NCI-H748 (cell line): ENCODE measurements at regions not wholly inside any gene's neighbourhood (a gene's known extent, or its start where the extent isn't known, plus 50 kb on each side); places are given as distances from the start of the nearest gene placed in this dataset.
A peak's percentile ranks its signal among the peaks of the same experiment; 100 is the strongest.

Experiments
- DNase-seq: peaks from one replicate; lab custom pipeline; 2025; ENCODE audit not compliant: unreplicated experiment; lab: John Stamatoyannopoulos, UW

GRCh38 chr12:90098132-90098779, 389.6 kb upstream of the ATP2B1 start:
- peak; percentile 40 for DNase-seq

DNA sequence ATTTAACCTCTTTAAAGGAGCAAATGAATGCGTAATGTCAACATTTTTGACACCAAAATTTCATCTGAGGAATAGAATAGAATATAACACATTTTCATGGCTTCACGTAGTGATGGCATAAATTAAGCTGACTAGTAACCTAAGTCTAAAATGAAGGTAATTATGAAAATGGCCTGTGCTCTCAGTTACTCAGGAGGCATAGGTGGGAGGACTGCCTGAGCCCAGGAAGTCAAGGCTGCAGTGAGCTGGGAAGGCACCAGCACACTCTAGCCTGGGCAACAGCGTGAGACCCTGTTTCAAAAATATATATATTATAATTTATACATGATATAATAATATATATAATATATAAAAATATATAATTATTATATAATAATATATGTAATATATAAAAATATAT, 383.2 kb upstream of the ATP2B1 start:
- peak; percentile 30 for DNase-seq

- DNase-seq, result peak; percentile 24
Measured at GRCh38 chr12:90090929-90091651, 382.5 kb upstream of the ATP2B1 start.

GRCh38 chr12:90086281-90086680, 377.6 kb upstream of the ATP2B1 start:
- no peak for DNase-seq

DNA sequence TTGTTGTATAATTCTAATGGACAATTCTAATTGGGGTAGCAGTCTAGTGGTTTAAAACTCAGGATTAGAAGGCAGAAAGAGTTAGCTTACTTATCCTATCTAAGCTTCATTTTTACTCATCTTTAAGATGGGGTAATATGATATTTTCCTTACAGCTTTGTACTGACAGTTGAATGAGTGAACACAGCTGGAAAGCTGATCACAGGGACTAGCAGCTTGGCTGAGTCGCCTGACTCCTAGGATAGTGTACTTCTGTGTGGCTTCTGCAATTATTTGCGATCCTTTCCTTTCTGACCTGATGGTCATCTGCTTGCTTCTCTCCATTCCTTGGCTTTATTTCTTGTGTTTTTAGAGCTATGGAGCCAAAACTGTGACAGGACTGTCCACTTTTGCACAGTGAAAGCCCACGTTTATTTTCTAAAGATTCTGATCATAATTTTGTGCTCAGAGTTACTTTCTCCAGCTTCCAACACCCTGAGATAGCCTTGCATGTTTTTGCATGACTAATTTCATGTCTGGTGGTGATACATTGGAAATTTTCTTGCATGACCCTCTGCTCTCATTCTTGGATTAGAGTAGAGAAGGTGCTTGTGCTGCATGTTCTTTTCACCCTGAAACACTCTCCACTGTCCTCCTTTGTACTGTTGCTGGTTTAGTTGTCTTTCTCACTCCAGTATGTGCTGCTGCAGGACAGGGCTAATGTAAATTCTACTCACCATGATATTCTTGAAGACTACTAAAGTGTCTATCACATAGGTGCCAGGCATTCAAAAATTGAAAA, 377.0 kb upstream of the ATP2B1 start:
- no peak for DNase-seq

- no peak for DNase-seq
Measured at GRCh38 chr12:90084018-90084417, 375.4 kb upstream of the ATP2B1 start.

- no peak for DNase-seq
Measured at GRCh38 chr12:90080616-90081015, 372.0 kb upstream of the ATP2B1 start.

DNA sequence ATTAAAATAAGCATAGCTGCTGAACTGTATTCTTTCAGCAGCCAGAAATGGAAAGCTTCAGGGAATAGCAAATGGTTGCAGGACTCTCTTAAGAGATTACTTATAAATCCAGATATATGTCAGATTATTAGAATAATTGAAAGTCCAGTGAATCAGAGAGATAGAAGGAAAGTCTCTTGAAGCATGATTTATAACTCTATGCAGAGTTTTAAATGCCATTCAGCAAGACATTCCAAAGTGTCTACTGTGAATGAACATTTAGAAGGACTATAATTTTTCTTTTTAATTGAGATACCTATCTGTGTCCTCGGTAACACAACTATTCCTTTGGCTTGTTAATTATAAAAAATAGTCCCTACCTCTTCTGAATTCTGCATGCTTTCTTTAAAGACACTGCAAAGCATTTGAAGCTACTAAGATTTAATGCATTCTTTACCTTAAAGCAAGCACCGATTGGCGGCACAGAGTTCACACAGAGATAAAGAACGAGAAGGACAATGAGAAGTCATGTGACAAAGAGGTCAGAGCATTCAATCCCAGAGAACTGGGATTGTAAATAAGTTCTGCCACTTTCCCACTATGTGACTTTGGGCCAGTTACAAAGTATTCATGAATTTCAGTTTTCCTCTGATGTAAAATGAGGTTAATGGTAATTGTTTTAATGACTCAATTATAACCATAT, 371.0 kb upstream of the ATP2B1 start:
- DNase-seq, result no peak

DNA sequence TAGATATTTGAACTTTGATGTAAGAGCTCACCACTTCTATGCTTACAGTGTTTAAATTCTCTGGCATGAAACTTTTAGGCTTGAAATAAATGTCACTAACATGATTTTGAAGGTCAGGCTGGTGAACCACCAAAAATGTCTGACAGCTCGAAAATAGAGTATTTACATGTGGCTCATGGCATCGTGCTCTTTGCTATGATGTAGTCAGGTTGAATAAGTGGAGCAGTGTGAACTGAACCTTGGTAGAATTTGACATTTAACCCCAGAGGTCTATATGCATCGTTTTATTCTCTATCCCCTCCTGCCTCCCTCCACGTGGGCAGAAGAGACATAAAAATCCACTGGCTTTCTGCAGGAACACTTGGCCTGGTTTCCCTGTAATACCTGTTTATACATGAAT, 369.7 kb upstream of the ATP2B1 start:
- no peak for DNase-seq

GRCh38 chr12:90077756-90078155, 369.1 kb upstream of the ATP2B1 start:
- DNase-seq, result no peak

- DNase-seq, result peak; percentile 51
Measured at GRCh38 chr12:90076851-90077319, 368.2 kb upstream of the ATP2B1 start.

DNA sequence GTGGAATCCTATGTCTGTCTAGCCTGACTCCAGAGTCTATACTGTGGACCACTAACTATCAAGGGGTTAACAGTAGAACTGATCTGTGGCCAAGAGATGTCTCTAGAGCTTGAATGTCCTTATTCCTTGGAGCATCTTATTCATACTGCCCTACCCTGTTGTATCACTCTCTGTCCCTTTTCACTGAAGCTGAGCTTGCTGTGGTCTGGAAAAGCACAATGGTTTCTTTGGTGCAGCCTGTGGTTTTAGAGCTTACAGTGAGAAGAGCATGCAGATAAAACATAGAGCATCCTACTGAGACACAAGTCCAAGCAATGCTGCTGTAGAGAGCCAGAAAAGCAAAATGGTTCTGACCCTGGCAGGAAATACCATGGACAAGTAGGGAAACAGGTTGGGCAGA, 367.0 kb upstream of the ATP2B1 start:
- no peak for DNase-seq

DNA sequence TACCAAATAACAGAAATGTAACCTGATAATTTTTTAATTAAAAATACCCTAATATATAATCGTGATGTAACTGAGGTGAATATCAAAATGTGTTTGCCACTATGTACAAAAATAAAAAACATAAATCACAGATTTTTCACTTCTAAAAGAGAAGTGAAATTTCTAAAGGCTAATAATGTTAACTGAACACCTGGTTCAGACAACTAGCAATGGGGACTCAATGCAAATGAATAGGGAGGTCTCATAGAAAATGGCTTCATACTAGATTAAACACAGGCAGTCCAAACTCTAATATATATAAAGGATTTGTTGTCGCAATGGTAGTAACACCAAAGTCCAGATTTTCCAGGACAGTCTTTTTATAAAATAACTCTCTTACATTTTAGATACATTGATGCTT, 365.4 kb upstream of the ATP2B1 start:
- DNase-seq, result no peak

GRCh38 chr12:90071996-90072395, 363.4 kb upstream of the ATP2B1 start:
- no peak for DNase-seq

- no peak for DNase-seq
Measured at GRCh38 chr12:90069711-90070110, 361.1 kb upstream of the ATP2B1 start.

DNA sequence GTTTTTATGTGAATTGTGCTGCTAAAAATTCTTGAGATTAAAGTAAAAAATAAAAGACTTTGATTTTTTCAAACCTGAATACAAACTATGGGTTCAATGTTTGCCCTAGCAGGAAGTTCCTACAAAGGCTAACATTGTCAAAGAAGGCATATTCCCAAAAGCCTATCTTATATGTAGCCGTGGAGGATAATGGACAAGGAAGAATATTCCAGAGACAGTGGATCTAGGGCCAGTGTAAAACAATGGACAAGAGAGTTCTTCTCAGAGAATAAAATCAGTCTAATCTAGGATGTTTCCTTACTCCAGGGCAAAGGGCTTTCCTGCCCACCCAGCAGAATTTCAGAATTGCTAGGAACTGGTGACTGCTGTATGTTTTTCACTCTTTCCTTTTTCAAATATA, 359.2 kb upstream of the ATP2B1 start:
- no peak for DNase-seq

DNA sequence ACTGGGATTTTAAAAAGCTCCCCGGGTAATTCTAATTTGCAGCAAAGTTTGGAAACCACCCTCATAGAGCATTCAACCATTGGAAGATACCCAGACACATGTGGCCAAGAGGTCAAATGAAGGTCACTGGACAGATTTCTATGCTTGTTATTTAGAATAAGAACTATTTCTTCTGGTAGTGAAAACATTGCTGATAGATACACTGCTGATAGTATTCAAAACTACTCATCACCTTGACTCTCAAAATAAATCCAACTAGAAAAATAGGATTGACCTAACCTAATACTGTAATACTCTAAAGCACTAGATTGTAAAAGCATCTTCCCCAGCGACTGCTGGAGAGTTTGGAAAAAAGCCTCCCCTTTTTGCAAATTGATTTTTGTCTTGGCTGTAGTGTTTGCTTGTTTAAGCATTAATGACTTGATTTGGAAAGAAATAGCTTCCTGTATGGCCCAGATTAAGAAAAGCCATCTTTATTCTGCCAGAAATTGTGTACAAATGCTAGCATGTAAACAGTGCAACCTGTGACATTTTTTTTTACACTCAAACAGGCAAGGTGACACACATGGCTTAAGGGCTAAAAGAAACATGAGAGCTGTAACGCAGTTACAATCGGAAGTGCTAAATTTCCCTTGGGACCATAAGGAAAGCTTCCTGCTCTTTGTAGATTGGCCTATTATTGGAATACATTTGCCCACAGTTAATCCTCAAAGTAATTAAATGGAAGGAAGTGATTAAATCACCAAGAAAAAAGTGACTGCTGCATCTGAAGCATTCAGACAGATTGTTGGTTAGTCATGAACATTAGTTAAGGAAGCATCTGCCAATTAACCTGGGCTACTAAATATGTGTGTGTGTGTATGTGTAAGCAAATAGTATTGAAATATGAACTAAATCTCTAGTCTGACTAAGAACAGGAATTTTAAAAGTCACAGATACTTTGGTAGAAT, 356.5 kb upstream of the ATP2B1 start:
- peak; percentile 67 for DNase-seq

GRCh38 chr12:90062799-90063198, 354.2 kb upstream of the ATP2B1 start:
- DNase-seq, result no peak

GRCh38 chr12:90061809-90062208, 353.2 kb upstream of the ATP2B1 start:
- DNase-seq, result no peak

- no peak for DNase-seq
Measured at GRCh38 chr12:90060031-90060430, 351.4 kb upstream of the ATP2B1 start.
